HG02798 (cell line): ENCODE measurements at regions not wholly inside any gene's neighbourhood (a gene's known extent, or its start where the extent isn't known, plus 50 kb on each side); places are given as distances from the start of the nearest gene placed in this dataset.
A peak's percentile ranks its signal among the peaks of the same experiment; 100 is the strongest.

Experiments
- ATAC-seq: cut with Tn5 transposase; IDR thresholded peaks from one replicate; pipeline ENCODE4 v1.9.1; 2021; ENCODE audit warnings: mild to moderate bottlenecking; ENCODE audit not compliant: unreplicated experiment, poor library complexity

DNA sequence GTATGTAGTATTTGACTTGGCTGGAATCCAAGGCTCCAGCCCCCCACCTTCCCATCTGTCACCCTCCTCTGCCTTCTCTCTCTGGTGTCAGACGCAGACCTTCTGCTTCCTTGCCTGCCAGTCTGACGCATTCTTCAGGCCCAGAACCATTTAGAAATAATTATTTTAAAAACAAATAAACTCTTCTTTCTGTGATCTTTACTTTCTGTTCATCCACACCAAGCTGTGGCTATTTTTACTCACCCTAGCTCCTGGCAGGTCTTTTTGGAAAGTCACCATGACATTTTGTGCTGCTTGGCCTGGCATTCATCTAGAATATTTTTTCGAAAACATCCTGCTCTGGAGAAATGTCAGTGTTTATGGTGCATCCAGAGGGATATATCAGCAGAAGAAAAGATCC is 330.7 kb upstream of the ASIC2 start:
- no peak for ATAC-seq

DNA sequence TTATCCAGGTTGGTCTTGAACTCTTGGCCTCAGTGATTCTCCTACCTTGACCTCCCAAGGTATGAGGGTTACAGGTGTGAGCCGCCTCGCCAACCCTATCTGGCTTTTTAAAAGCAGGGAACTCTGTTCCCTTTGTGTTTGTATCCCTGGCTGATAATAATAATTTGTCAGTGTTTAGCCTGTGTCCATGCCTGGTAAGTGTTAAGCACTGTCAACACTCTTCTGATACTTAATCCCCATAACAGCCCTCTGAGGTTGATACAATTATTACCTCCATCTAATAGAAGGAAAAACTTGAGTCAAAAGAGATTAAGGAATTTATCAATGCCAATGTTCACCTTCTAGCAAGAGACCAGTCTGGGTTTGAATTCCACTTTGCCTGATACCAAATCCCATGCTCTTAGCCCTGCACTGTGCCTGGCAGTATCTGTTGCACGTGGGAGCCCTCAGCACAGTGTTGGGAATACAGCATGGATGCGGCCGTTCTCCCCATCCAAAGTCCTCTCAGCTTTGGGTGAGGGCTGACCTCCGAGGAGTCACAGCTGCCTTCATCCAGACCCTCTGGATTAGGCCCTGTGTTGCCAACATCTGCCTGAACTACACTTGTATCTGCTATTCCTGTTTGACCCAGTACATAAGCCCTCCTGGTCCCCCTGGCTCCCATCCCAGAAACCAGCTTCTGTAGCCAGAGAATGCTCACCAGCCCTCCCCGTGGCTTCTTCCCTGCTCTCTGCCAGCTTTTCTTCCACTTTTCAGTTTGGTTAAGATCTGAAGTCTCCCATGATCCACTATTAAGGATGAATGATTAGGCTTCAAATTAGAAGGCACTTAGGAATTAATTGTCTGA is 335.6 kb upstream of the ASIC2 start:
- no peak for ATAC-seq

DNA sequence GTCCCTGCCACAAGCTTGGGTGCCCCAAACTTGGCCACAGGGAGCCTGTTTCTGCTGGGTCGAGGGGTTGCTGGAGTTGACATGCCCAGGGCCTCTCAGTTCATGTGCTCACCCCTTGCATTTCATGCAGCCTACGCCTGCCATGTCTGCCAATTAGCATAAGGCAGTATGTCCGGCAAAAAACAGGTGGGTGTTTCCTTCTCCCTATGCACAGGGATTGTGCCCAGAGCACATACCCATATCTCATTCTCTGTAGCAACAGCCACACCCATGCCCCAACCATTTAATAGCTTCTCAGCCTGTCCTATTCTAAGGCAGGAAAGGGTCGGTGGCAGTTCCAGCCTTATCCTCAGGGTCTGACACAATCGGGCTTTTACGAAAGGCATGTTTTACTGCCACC is 340.4 kb upstream of the ASIC2 start:
- ATAC-seq: no peak

DNA sequence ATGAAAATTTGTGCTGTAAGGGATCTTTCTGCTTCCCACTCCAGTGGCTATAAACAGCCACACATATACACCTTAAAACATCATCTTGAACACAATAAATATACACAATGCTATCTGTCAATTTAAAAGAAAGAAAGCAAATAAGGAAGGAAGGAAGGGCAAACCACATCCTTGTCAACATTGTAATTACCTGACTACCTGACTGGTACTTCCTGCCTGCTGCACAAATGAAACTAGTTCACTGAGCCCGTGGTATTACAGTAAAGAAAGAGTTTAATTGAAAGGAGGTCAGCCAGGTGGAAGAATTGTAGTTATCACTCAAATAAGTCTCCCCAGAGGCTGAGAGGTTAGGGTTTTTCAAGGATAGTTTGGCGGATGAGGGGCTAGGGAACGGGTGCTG is 344.4 kb upstream of the ASIC2 start:
- no peak for ATAC-seq

DNA sequence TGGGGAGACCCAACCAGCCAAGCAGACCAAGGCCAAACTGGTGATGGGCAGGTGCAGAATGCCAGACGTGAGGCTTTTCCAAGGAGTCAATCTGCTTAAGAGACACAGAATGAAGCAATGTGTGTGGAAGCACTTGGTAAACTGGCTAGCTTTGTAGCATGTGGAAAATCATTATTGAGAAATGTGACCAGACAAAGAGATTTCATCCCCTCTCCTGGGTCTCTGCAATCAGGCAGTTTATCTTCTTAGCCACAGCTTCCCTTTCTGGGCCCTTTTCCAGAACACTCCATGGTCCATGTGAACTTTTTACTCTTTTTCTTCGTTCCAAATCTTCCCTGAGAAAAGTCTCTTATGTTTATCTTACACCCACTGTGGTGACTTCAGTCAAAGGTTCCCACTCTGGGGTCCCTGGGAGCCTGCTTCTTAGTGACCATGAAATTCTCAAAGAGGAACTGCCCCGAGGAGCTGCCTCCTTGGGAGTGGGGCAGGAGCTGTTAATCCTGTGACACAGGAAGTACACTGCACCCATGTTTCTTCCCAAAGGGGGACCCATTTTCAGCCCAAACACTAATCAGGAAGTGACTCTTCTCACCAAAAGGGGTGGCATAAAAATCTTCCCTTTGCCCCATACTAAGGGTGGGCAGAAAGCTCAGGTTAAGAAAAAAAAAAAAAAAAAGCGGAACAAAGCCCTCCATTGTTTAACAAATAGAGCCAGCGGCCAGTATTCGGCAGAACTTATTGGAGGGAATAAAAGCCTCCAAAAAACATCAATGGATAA is 346.2 kb upstream of the ASIC2 start:
- no peak for ATAC-seq

DNA sequence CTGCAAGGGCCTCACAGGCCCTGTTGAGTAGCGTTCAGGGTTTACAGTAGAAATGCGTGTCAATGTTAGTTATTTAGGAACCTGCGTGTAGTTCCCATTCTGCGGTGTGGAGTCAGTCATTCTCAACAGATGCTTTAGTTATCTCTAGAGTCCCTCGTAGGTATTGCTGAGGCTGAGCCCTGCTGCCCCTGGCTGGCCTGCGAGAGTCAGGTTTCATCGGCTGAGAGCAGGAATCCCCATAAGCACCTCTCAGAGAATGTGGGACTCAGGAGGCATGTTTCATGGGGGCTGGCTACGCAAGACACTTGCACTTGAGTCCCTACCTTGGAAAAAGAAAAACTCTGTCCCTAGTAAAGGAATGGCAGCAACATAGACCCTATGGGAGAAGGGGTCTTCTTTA is 347.5 kb upstream of the ASIC2 start:
- no peak for ATAC-seq

DNA sequence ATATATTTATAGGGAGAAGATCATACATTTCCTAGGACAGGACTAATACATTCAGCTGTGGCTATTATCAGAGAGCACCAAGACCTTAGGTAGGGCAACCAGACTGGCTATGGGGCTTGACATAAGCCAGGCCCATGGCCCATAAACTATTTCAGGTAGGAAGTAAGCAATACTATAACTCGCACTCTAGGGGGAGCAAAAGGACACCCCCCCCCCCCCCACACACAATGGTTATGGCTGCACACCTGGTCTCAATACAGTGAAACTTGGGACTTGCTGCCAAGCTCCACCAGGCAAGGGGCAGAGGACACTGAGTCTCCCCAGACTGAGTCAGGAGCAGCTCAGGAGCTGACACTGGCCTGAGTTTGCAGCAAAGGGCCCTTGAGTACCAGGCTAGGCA is 348.9 kb upstream of the ASIC2 start:
- no peak for ATAC-seq

DNA sequence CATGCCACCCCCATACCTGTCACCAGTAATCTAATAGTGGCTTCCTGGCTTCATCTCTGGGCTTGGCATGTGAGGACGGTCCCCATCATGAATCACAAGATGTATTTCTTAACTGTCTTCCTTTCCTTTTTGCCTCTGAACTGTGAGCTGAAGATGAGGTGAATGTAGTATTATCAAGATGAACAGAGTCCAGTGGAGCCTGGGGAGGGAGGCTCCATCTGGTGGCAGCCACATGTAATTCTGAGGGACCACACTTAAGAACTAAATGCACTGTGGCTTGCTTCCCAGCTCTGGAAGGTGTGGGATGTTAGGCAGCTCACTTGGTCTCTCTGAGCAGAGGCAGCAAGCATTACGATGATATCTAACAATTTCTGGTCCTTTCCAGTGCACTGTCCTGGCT is 354.9 kb upstream of the ASIC2 start:
- no peak for ATAC-seq

DNA sequence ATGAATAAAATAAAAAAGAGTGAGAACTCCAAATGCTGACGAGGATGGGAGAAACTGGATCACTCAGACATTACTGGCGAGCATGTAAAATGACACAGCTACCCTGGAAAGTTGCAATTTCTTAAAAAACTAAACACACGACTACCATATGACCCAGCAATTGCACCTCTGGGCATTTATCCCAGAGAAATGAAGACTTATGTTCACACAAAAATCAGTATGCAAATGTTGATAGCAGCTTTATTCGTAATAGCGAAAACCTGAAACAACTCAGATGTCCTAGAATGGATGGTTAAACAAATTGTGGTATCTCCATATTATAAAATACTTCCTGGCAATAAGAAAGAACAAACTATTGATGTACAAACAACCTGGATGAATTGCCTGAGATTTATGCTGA is 357.2 kb upstream of the ASIC2 start:
- no peak for ATAC-seq

DNA sequence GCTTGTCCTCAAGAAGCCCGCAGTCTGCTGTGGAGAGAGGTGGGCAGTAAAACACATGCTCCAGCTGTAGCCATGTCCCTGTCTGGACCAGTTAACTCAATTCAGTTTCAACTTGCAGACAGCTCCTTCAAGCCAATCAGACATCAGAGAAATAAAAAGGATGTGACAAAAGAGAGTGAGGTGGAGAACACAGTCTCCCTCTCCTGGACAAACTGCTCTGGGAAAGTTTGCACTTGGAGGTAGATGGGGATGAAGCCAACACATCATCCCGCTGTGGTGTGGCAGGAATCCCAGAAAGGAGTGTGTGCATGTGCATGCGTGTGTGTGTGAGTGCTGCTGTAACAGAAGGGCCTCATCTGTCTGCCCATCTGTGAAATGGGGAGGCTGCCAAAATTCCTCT is 358.6 kb upstream of the ASIC2 start:
- ATAC-seq: no peak

DNA sequence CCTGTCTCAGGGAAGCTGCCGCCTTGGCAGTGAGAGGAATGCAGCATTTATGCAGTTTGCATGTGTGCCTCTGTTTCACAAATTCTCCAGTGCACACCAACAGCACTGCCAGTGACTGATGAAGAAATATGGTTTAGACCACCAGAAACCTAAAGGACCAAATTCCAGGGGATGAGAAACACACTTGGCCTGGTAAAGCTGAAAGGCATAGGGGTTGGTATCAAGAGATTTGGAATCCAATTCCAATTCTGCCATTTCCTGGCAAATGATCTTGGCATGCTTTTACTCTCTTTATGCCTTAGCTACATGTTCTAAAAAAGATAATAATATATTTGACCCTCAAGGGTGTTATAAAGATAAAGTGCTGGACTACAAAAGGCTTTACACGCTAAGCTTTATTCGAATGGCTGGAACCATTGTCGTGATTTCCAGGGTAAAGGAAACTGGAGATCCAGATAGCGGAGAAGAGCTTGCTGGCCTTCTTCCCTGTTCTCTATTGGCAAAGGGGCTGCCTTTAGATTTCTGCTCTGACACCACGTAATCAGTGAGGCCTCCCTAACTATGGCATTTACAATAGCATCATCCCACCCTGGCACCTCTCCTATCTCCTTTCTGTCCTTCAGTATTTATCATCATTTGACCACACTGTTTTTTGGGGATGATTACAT is 359.8 kb upstream of the ASIC2 start:
- no peak for ATAC-seq

DNA sequence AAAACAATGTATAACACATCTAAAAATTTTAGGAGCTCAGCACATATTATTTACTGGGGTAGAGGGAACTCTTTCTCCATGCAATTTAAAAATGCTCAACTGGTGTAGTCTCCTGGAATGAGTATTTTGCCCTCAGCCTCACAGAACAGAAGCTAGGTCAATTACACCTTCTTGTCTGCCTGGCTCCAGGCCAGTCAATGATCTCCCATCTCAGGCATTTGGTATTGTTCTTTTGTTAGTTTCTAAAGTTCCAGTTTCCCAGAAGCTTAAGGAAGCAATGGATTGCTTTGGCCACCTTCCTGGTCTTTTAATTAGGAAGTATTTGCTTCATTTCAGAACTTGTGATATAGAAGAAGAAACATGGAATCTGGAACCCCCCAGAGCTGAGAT is 360.3 kb upstream of the ASIC2 start:
- ATAC-seq: no peak

DNA sequence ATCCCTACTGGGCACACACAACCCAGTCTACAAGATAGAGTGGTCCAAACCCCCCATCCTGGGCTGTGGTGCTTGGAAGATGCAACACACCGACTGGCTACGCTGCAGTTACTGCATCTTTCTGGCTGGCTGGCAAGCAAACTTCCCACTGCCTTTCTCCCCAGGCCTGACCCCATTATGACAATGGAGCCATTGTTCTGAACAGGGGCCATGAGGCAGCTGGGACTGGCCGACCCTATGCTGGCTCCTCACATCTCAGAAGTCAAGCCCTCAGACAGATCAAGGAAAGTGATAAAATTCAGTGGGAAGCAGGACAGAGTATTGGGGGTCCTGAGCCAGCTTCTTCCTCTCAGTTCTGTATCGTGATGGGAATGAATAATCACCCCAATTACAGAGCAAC is 364.1 kb upstream of the ASIC2 start:
- no peak for ATAC-seq

DNA sequence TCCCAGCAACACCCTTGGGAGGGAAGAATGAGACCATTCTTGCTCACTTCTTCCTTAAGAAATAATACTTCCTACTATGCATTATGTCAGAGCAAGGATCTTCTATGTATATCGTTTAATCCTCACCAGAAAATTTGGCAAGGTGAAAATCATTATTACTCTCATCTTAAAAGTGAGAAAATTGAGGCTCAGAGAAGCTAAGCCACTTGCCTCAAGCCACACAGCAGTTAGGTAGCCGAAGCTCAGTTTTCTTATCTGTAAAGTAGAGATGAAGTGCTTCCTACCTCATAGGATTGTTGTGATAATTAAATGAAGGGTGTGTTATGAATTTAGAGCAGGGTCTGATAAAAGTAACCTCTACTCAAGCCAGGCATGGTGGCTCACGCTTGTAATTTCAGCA is 368.9 kb upstream of the ASIC2 start:
- ATAC-seq: no peak

DNA sequence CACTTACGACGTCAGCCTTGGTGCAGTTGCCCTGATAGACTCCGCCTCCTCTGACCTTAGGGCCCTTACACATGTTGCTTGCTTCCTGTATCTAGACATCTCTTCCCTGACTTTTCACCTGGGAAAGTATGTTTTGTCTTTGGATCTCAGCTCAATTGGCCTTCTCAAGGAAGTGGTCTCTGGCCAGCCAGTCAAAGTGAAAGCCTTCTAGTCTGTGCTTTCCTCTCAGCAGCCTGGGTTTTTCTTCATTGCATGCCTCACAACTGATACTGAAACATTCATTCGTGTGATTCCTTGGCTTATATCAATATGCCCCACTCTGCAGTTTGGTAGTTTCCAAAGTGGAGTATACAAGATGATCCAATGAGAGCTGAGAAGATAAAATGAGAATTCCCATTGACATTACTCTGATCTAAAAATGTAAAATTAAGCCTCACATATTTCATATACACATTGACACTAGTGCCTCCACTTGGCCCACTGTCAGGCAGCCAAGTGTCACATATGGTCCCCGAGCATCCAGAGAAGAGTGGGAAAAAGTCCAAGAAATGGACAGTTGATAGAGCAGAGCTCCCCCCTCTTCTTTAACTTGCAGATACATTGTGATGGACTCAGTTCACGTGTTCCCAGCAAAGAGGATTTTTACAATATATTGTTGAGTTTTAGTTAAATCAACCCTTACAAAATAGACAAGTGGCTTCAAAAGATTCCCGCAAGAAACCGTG is 371.2 kb upstream of the ASIC2 start:
- no peak for ATAC-seq

DNA sequence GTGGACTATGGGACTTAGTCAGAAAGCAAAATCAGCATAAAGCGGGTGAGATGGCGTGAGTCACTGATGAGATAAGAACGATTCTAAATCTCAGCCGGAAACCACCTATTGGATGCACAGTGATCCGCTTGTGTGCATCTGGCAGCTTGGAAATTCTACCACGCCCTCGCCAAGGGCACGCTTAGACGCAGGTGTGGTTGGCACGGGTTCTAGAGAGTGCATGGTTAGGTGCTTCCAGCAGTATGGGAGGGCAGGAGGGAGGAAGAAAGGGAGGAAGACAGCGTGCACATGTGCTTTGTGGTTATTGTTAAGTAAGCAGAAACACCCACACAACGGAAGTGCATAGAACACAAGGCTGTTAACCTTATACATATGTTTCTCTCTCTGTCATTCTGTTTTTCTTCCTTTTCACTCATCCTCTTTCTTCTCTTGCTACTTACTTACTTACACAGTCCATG is 374.0 kb upstream of the ASIC2 start:
- peak; percentile 40 for ATAC-seq

DNA sequence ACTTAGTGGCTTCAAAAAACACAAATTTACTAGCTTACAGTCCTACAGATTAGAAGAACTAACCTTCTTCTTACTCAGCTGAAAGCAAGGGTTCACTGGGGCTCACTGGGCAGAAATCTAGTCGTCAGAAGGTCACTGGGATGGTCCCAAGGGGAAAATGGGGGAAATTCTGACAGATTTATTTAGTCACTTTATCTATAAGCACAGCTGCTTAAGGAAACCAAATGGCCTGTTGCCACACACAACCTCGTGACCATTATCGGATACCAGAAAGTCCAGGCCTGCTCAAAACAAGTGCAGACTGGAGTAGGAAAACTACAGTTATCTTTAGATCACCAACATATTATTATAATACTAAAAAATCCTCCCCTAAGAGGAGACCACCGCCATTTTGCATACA is 374.6 kb upstream of the ASIC2 start:
- ATAC-seq: no peak

DNA sequence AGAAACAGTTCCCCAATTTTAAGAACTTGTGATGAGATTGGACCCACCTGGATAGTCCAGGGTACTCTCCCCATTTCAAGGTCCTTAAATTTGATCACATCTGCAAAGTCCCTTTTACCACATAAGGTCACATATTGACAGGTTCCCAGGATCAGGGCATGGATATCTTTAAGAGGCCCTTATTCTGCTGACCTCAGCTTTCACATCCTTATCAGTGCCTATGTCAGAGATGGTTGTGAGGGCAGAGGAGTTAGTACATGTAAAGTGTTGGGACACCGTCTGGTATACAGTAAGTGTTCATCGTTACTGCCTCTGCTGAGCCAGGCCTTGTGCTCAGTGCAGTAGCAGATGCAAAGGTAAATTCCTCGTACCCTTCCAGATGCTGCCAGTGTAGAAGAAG is 375.4 kb upstream of the ASIC2 start:
- no peak for ATAC-seq

DNA sequence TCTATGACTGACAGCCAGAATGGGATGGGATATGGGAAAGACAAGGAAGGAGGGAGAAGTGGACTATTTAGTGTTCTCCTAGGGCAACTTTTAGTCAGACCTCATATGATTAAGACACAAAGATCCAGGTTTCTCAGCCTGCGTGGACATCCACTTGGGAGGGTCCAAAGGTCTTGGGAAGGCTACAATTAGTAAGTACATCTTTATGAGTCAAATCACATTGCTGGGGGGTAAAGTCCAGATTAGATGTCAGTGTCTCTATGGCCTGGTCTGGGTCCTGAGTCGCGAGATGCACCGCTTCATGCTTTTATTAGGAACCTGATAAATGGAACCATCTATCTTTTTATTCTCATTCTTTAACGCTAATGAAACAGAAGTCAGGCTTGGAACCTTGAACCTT is 378.4 kb upstream of the ASIC2 start:
- no peak for ATAC-seq

DNA sequence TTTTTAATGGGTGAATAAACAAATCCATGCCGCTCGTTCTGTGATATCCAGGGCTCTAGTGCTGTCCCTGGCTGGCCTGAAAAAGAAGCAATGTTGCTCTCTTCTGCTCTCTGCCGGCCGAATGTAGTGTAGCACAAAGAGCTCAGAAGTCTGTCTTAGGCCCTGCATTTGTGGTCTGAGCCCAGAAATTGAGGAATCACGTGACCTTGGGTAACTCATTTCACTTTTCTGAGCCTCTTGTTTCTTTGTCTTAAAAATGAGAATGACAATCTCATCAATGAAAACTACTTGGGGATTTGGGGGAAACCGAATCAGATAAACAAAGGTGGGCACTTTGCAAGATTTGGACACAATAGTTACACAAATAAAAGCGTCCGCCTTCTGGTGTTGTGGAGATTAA is 381.6 kb upstream of the ASIC2 start:
- ATAC-seq: peak; percentile 53

DNA sequence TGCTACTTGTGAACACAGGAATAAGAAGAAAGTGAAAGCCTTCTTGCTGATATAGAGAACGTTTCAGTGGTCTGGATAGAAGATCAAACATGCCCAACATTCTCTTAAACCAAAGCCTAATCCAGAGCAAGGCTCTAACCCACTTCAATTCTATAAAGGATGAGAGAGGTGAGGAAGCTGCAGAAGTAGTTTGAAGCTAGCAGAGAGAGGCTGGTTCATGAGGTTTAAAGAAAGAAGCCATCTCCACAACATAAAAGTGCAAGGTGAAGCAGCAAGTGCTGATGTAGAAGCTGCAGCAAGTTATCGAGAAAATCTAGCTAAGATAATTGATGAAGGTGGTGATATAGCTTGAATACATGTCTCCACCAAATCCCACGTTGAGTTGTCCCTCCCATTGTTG is 383.3 kb upstream of the ASIC2 start:
- no peak for ATAC-seq
